WTC11 (cell line): ENCODE measurements at regions not wholly inside any gene's neighbourhood (a gene's known extent, or its start where the extent isn't known, plus 50 kb on each side); places are given as distances from the start of the nearest gene placed in this dataset.

Experiments
- CTCF ChIP-seq: fragments of 200-600 bp; IDR thresholded peaks from 2 replicates; pipeline ENCODE4 v1.8.0; 2022; ENCODE audit warnings: antibody characterized with exemption
- EMX1 ChIP-seq: fragments of 250-450 bp; sonication (Bioruptor Pico); IDR thresholded peaks from 2 replicates; pipeline ENCODE4 v1.8.0; 2021; ENCODE audit warnings: mild to moderate bottlenecking
- USF1 ChIP-seq: sonication (generic); formaldehyde crosslinking; IDR thresholded peaks from 2 replicates; pipeline ENCODE4 v1.8.0; 2022; ENCODE audit warnings: mild to moderate bottlenecking, missing genetic modification reagents
- ZNF263 ChIP-seq: sonication (generic); formaldehyde crosslinking; IDR thresholded peaks from 2 replicates; pipeline ENCODE4 v1.8.1; 2022; ENCODE audit warnings: low read depth, mild to moderate bottlenecking, moderate library complexity, missing genetic modification reagents
- TF ChIP-seq, protein P1 (sequence below): sonication (generic); formaldehyde crosslinking; IDR thresholded peaks from 2 replicates; pipeline ENCODE4 v1.8.1; 2022; ENCODE audit warnings: mild to moderate bottlenecking, moderate library complexity, missing genetic modification reagents
- TF ChIP-seq, protein P2 (sequence below): sonication (generic); formaldehyde crosslinking; IDR thresholded peaks from 2 replicates; pipeline ENCODE4 v1.8.1; 2023; ENCODE audit warnings: mild to moderate bottlenecking, missing genetic modification reagents, borderline replicate concordance
- TF ChIP-seq, protein P3 (sequence below): sonication (generic); formaldehyde crosslinking; conservative IDR thresholded peaks from 2 replicates; pipeline ENCODE4 v1.8.1; 2023; ENCODE audit warnings: mild to moderate bottlenecking, low read depth, missing genetic modification reagents, moderate library complexity

DNA sequence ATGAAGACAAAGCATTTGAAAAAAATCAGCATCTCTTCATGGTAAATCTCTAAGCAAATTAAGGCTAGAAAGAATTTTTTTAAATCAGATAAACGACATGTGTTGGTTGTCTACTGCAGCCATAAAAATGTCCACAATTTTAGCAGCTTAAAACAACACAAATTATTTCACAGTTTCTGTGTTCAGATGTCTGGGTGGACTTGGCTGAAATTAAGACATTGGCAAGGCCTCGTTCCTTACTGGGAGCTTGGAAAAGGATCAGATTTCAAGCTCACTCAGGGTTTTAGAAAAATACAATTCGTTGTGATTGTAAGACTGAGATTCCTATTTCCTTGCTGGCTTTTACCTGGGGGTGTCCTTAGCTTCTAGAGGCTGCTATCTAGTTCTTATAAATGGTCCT lies 1470.6 kb downstream of the PCDH19 start:
- TF ChIP-seq, protein P1, sequence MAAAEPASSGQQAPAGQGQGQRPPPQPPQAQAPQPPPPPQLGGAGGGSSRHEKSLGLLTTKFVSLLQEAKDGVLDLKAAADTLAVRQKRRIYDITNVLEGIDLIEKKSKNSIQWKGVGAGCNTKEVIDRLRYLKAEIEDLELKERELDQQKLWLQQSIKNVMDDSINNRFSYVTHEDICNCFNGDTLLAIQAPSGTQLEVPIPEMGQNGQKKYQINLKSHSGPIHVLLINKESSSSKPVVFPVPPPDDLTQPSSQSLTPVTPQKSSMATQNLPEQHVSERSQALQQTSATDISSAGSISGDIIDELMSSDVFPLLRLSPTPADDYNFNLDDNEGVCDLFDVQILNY = no peak
- TF ChIP-seq EMX1 (no peak), USF1 (no peak), CTCF (no peak), ZNF263 (CRISPR knock-in tag) (no peak)
- TF ChIP-seq, protein P2, sequence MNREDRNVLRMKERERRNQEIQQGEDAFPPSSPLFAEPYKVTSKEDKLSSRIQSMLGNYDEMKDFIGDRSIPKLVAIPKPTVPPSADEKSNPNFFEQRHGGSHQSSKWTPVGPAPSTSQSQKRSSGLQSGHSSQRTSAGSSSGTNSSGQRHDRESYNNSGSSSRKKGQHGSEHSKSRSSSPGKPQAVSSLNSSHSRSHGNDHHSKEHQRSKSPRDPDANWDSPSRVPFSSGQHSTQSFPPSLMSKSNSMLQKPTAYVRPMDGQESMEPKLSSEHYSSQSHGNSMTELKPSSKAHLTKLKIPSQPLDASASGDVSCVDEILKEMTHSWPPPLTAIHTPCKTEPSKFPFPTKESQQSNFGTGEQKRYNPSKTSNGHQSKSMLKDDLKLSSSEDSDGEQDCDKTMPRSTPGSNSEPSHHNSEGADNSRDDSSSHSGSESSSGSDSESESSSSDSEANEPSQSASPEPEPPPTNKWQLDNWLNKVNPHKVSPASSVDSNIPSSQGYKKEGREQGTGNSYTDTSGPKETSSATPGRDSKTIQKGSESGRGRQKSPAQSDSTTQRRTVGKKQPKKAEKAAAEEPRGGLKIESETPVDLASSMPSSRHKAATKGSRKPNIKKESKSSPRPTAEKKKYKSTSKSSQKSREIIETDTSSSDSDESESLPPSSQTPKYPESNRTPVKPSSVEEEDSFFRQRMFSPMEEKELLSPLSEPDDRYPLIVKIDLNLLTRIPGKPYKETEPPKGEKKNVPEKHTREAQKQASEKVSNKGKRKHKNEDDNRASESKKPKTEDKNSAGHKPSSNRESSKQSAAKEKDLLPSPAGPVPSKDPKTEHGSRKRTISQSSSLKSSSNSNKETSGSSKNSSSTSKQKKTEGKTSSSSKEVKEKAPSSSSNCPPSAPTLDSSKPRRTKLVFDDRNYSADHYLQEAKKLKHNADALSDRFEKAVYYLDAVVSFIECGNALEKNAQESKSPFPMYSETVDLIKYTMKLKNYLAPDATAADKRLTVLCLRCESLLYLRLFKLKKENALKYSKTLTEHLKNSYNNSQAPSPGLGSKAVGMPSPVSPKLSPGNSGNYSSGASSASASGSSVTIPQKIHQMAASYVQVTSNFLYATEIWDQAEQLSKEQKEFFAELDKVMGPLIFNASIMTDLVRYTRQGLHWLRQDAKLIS (CRISPR knock-in tag) = no peak
- TF ChIP-seq, protein P3, sequence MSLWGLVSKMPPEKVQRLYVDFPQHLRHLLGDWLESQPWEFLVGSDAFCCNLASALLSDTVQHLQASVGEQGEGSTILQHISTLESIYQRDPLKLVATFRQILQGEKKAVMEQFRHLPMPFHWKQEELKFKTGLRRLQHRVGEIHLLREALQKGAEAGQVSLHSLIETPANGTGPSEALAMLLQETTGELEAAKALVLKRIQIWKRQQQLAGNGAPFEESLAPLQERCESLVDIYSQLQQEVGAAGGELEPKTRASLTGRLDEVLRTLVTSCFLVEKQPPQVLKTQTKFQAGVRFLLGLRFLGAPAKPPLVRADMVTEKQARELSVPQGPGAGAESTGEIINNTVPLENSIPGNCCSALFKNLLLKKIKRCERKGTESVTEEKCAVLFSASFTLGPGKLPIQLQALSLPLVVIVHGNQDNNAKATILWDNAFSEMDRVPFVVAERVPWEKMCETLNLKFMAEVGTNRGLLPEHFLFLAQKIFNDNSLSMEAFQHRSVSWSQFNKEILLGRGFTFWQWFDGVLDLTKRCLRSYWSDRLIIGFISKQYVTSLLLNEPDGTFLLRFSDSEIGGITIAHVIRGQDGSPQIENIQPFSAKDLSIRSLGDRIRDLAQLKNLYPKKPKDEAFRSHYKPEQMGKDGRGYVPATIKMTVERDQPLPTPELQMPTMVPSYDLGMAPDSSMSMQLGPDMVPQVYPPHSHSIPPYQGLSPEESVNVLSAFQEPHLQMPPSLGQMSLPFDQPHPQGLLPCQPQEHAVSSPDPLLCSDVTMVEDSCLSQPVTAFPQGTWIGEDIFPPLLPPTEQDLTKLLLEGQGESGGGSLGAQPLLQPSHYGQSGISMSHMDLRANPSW (CRISPR knock-in tag) = no peak
